ENCODE measurements at regions not wholly inside any gene's neighbourhood (a gene's known extent, or its start where the extent isn't known, plus 50 kb on each side); places are given as distances from the start of the nearest gene placed in this dataset.

DNA sequence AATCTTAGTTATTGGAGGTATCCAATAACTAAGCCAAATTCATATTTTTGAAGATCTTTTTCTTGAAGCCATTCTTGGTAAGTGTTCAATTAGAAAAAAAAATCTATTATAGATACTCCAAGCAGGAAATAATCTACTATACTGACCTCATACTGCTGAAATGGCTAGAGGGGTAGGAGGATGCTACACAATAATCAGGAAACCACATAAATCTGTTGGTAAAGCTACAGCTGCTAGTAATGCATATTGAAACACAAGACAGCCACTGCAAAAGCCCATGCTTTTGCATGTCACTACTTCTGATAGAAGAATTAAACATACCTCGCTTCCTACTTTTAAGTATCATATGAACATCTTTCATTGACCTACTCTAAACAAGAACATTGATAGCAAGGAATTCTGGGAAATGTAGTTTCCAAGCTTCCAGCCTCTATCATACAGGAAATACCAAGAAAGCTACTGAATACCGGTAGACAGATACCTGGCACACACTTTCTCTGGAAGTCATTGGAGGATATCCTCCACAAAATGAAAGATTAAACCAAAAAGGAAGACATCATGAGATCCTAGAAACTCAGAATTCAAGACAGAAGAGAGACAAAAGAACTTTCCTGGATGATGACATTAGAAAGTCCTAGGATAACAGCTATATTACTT, 103.0 kb upstream of the VAV3 start:
- no peak overlapping the region for H3K4me2 ChIP-seq (ENCODE audit: low read length)
- no peak overlapping the region for H3K4me3 ChIP-seq (ENCODE audit: low read length)

GRCh38 chr1:108066808-108067207, 101.8 kb upstream of the VAV3 start:
- Histone ChIP-seq H3K4me2 (ENCODE audit: low read length) (no peak overlapping the region), H3K36me3 (ENCODE audit: insufficient read depth, low read length) (no peaks in the 10 kb centered on the region), H3K9ac (ENCODE audit: low read length) (no peak overlapping the region), H3F3A (ENCODE audit: insufficient read depth, low read length, poor library complexity, severe bottlenecking) (no peaks in the 10 kb centered on the region), H3K9me3 (ENCODE audit: low read length) (no peaks in the 10 kb centered on the region), H3K9me2 (ENCODE audit: insufficient read depth, low read length) (no peaks in the 10 kb centered on the region), H3K4me3 (ENCODE audit: low read length) (no peak overlapping the region), H4K20me1 (ENCODE audit: insufficient read depth) (no peaks in the 10 kb centered on the region), H3K27ac (ENCODE audit: low read length) (no peak overlapping the region), H3K79me2 (replicated peaks; ENCODE audit: insufficient read depth, low read length) (no peaks in the 10 kb centered on the region), H3K27me3 (ENCODE audit: insufficient read depth, low read depth, low read length) (no peaks in the 10 kb centered on the region), H2AFZ (ENCODE audit: low read depth, low read length) (no peak overlapping the region)
- no peak for TF ChIP-seq SMC3 (conservative IDR thresholded peaks at IDR 0.05; ENCODE audit: poor library complexity)
- TF ChIP-seq POLR2AphosphoS5 (IDR thresholded peaks at IDR 0.05): no peak
- TF ChIP-seq RAD21 (conservative IDR thresholded peaks at IDR 0.05): no peak
- no peak for TF ChIP-seq EP300 (conservative IDR thresholded peaks at IDR 0.05; ENCODE audit: poor library complexity, severe bottlenecking)
- TF ChIP-seq CTCF (IDR thresholded peaks at IDR 0.05; ENCODE audit: poor library complexity, severe bottlenecking): no peak
- no peak for TF ChIP-seq MXI1 (conservative IDR thresholded peaks at IDR 0.05; ENCODE audit: poor library complexity, severe bottlenecking)
- TF ChIP-seq, protein P1, sequence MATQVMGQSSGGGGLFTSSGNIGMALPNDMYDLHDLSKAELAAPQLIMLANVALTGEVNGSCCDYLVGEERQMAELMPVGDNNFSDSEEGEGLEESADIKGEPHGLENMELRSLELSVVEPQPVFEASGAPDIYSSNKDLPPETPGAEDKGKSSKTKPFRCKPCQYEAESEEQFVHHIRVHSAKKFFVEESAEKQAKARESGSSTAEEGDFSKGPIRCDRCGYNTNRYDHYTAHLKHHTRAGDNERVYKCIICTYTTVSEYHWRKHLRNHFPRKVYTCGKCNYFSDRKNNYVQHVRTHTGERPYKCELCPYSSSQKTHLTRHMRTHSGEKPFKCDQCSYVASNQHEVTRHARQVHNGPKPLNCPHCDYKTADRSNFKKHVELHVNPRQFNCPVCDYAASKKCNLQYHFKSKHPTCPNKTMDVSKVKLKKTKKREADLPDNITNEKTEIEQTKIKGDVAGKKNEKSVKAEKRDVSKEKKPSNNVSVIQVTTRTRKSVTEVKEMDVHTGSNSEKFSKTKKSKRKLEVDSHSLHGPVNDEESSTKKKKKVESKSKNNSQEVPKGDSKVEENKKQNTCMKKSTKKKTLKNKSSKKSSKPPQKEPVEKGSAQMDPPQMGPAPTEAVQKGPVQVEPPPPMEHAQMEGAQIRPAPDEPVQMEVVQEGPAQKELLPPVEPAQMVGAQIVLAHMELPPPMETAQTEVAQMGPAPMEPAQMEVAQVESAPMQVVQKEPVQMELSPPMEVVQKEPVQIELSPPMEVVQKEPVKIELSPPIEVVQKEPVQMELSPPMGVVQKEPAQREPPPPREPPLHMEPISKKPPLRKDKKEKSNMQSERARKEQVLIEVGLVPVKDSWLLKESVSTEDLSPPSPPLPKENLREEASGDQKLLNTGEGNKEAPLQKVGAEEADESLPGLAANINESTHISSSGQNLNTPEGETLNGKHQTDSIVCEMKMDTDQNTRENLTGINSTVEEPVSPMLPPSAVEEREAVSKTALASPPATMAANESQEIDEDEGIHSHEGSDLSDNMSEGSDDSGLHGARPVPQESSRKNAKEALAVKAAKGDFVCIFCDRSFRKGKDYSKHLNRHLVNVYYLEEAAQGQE (IDR thresholded peaks at IDR 0.05; ENCODE audit: borderline replicate concordance): no peak
- no peak for TF ChIP-seq TAF1 (IDR thresholded peaks at IDR 0.05; ENCODE audit: low read depth)
- TF ChIP-seq EZH2 (IDR thresholded peaks at IDR 0.05; ENCODE audit: borderline replicate concordance, insufficient read depth, low read length, poor library complexity, severe bottlenecking): no peak

More for the DNA sequence above, 103.0 kb upstream of the VAV3 start:
- no peaks in the 10 kb centered on the region for H4K20me1 ChIP-seq (ENCODE audit: insufficient read depth)
- no peaks in the 10 kb centered on the region for H3F3A ChIP-seq (ENCODE audit: insufficient read depth, low read length, poor library complexity, severe bottlenecking)
- no peaks in the 10 kb centered on the region for H3K27me3 ChIP-seq (ENCODE audit: insufficient read depth, low read depth, low read length)
- TF ChIP-seq MXI1 (conservative IDR thresholded peaks at IDR 0.05; ENCODE audit: poor library complexity, severe bottlenecking) (no peak), TAF1 (IDR thresholded peaks at IDR 0.05; ENCODE audit: low read depth) (no peak), POLR2AphosphoS5 (IDR thresholded peaks at IDR 0.05) (no peak)
- TF ChIP-seq, protein P1 (IDR thresholded peaks at IDR 0.05; ENCODE audit: borderline replicate concordance): no peak
- H3K27ac ChIP-seq (ENCODE audit: low read length): no peak overlapping the region
- no peaks in the 10 kb centered on the region for H3K9me2 ChIP-seq (ENCODE audit: insufficient read depth, low read length)
- H2AFZ ChIP-seq (ENCODE audit: low read depth, low read length): no peak overlapping the region
- no peaks in the 10 kb centered on the region for H3K9me3 ChIP-seq (ENCODE audit: low read length)
- no peaks in the 10 kb centered on the region for H3K79me2 ChIP-seq (replicated peaks; ENCODE audit: insufficient read depth, low read length)
- no peaks in the 10 kb centered on the region for H3K36me3 ChIP-seq (ENCODE audit: insufficient read depth, low read length)
- no peak overlapping the region for H3K9ac ChIP-seq (ENCODE audit: low read length)
